ENCODE measurements at regions not wholly inside any gene's neighbourhood (a gene's known extent, or its start where the extent isn't known, plus 50 kb on each side); places are given as distances from the start of the nearest gene placed in this dataset.

- no peak overlapping the region for H3K4me3 ChIP-seq (ENCODE audit: low read depth, low read length)
- H3K9me3 ChIP-seq (ENCODE audit: control insufficient read depth, insufficient read depth, low read depth, low read length) = no peaks in the 10 kb centered on the region
- no peaks in the 10 kb centered on the region for H3K36me3 ChIP-seq (ENCODE audit: control insufficient read depth, insufficient read depth, low read length)
- no peak overlapping the region for H3K27ac ChIP-seq (ENCODE audit: low read depth, low read length)
- no peak overlapping the region for H3K9ac ChIP-seq (ENCODE audit: low read length)
- peaks cover 18% of the 10 kb centered on the region for H3K27me3 ChIP-seq (ENCODE audit: control insufficient read depth, insufficient read depth, low read length)
- H3K4me1 ChIP-seq (ENCODE audit: control insufficient read depth, insufficient read depth, low read length) = peaks cover 26% of the 10 kb centered on the region
These were observed 179.4 kb downstream of the OPA1 start for GRCh38 chr3:193772422-193772763.

- Histone ChIP-seq H3K9ac (ENCODE audit: low read length) (no peak overlapping the region), H3K27me3 (ENCODE audit: control insufficient read depth, insufficient read depth, low read length) (peaks cover 18% of the 10 kb centered on the region), H3K9me3 (ENCODE audit: control insufficient read depth, insufficient read depth, low read depth, low read length) (no peaks in the 10 kb centered on the region), H3K4me1 (ENCODE audit: control insufficient read depth, insufficient read depth, low read length) (peaks cover 29% of the 10 kb centered on the region), H3K36me3 (ENCODE audit: control insufficient read depth, insufficient read depth, low read length) (no peaks in the 10 kb centered on the region), H3K4me3 (ENCODE audit: low read depth, low read length) (no peak overlapping the region), H3K27ac (ENCODE audit: low read depth, low read length) (no peak overlapping the region)
These were observed 180.5 kb downstream of the OPA1 start for GRCh38 chr3:193773266-193774220.

GRCh38 chr3:193774272-193774915 is 181.4 kb downstream of the OPA1 start:
- peaks cover 23% of the 10 kb centered on the region for H3K27me3 ChIP-seq (ENCODE audit: control insufficient read depth, insufficient read depth, low read length)
- no peak overlapping the region for H3K27ac ChIP-seq (ENCODE audit: low read depth, low read length)
- no peak overlapping the region for H3K4me3 ChIP-seq (ENCODE audit: low read depth, low read length)
- no peaks in the 10 kb centered on the region for H3K36me3 ChIP-seq (ENCODE audit: control insufficient read depth, insufficient read depth, low read length)
- H3K9ac ChIP-seq (ENCODE audit: low read length) = no peak overlapping the region
- no peaks in the 10 kb centered on the region for H3K9me3 ChIP-seq (ENCODE audit: control insufficient read depth, insufficient read depth, low read depth, low read length)
- peaks cover 30% of the 10 kb centered on the region for H3K4me1 ChIP-seq (ENCODE audit: control insufficient read depth, insufficient read depth, low read length)

GRCh38 chr3:193774916-193775285 is 181.9 kb downstream of the OPA1 start:
- Histone ChIP-seq H3K27ac (ENCODE audit: low read depth, low read length) (no peak overlapping the region), H3K4me3 (ENCODE audit: low read depth, low read length) (no peak overlapping the region), H3K27me3 (ENCODE audit: control insufficient read depth, insufficient read depth, low read length) (peaks cover 27% of the 10 kb centered on the region), H3K4me1 (ENCODE audit: control insufficient read depth, insufficient read depth, low read length) (peaks cover 35% of the 10 kb centered on the region), H3K36me3 (ENCODE audit: control insufficient read depth, insufficient read depth, low read length) (no peaks in the 10 kb centered on the region), H3K9me3 (ENCODE audit: control insufficient read depth, insufficient read depth, low read depth, low read length) (no peaks in the 10 kb centered on the region), H3K9ac (ENCODE audit: low read length) (no peak overlapping the region)

- no peaks in the 10 kb centered on the region for H3K9me3 ChIP-seq (ENCODE audit: control insufficient read depth, insufficient read depth, low read depth, low read length)
- H3K9ac ChIP-seq (ENCODE audit: low read length) = no peak overlapping the region
- H3K27me3 ChIP-seq (ENCODE audit: control insufficient read depth, insufficient read depth, low read length) = peaks cover 27% of the 10 kb centered on the region
- H3K4me3 ChIP-seq (ENCODE audit: low read depth, low read length) = no peak overlapping the region
- peaks cover 41% of the 10 kb centered on the region for H3K4me1 ChIP-seq (ENCODE audit: control insufficient read depth, insufficient read depth, low read length)
- H3K27ac ChIP-seq (ENCODE audit: low read depth, low read length) = no peak overlapping the region
- H3K36me3 ChIP-seq (ENCODE audit: control insufficient read depth, insufficient read depth, low read length) = no peaks in the 10 kb centered on the region
These were observed 182.5 kb downstream of the OPA1 start for GRCh38 chr3:193775421-193776077.

DNA sequence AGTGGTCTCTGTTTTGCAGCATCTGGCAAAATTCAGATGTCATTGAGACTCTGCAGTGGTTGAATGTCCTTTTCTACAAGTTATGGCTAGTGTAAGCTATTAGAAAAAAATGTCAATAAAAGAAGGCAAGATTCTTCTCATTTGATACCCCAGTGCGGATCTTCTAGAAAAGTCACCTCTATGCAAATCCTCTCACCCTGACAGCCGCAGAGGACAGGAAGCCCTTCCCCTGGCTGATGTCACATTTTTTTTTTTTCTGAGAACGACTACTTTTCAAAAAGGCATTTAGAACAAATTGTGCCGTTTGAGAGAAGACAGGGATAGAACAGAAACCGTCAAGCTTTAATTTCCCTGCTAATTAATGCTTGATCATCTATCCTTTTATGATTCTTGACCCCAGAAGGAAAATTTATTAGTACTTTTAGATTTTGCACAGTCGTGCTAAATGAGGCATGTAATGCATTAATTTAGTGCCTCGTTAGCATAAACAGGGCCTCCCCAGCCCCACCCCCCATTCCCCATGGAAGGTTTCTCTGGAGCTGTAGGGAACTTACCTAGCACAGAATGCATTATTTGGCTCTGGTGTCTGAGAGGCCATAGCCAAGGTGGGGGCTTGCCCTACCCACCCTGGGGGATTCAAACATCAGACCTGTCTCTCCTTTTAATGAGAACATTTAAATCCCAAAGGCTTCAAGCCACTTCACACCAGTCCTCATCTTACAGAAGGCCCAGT is 183.8 kb downstream of the OPA1 start:
- Histone ChIP-seq H3K36me3 (ENCODE audit: control insufficient read depth, insufficient read depth, low read length) (no peaks in the 10 kb centered on the region), H3K9me3 (ENCODE audit: control insufficient read depth, insufficient read depth, low read depth, low read length) (no peaks in the 10 kb centered on the region), H3K27ac (ENCODE audit: low read depth, low read length) (no peak overlapping the region), H3K4me1 (ENCODE audit: control insufficient read depth, insufficient read depth, low read length) (peaks cover 48% of the 10 kb centered on the region), H3K27me3 (ENCODE audit: control insufficient read depth, insufficient read depth, low read length) (peaks cover 27% of the 10 kb centered on the region), H3K4me3 (ENCODE audit: low read depth, low read length) (no peak overlapping the region), H3K9ac (ENCODE audit: low read length) (no peak overlapping the region)

DNA sequence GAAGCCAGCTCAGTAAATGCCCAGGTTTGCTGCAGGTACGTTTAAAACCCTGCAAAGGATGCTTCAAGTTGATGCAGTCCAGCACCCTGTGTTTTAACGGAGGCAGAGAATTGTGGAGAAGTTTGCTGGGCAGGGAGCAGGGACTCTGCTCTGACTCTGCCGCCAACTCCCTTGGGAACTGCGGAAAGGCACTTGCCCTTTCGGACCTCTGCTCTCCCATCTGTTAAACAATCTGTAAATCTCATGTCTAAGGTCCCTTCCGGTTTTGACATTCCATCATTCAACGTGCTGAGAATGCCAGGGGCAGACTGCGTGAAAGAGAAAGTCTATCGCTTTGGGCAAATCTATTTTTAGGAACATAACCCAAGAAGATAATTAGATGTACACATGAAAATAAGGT is 184.5 kb downstream of the OPA1 start:
- Histone ChIP-seq H3K9me3 (ENCODE audit: control insufficient read depth, insufficient read depth, low read depth, low read length) (no peaks in the 10 kb centered on the region), H3K4me1 (ENCODE audit: control insufficient read depth, insufficient read depth, low read length) (peaks cover 56% of the 10 kb centered on the region), H3K4me3 (ENCODE audit: low read depth, low read length) (no peak overlapping the region), H3K36me3 (ENCODE audit: control insufficient read depth, insufficient read depth, low read length) (no peaks in the 10 kb centered on the region), H3K27me3 (ENCODE audit: control insufficient read depth, insufficient read depth, low read length) (peaks cover 27% of the 10 kb centered on the region), H3K27ac (ENCODE audit: low read depth, low read length) (no peak overlapping the region), H3K9ac (ENCODE audit: low read length) (no peak overlapping the region)

DNA sequence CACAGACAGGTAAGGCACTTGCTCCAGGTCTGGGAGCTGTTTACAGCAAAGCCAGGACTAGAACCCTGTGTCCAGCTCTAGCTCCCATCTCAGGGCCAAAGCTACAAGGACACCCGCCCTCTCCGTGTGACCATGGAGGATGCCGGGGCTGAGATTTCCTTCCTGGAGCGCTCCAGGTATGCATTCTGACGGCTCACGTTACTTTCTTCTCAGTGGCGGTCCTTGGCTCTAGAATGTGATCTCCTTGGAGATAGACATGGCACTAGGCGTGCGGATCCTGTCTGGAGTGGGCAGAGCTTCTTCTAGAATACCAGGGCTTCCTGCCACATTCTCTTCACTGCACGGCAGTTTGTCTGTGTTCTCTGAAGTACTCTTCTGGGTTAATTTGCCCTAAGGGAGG is 185.7 kb downstream of the OPA1 start:
- H3K36me3 ChIP-seq (ENCODE audit: control insufficient read depth, insufficient read depth, low read length) = no peaks in the 10 kb centered on the region
- H3K27ac ChIP-seq (ENCODE audit: low read depth, low read length) = no peak overlapping the region
- peaks cover 66% of the 10 kb centered on the region for H3K4me1 ChIP-seq (ENCODE audit: control insufficient read depth, insufficient read depth, low read length)
- peaks cover 29% of the 10 kb centered on the region for H3K27me3 ChIP-seq (ENCODE audit: control insufficient read depth, insufficient read depth, low read length)
- H3K4me3 ChIP-seq (ENCODE audit: low read depth, low read length) = no peak overlapping the region
- H3K9me3 ChIP-seq (ENCODE audit: control insufficient read depth, insufficient read depth, low read depth, low read length) = no peaks in the 10 kb centered on the region
- H3K9ac ChIP-seq (ENCODE audit: low read length) = no peak overlapping the region

GRCh38 chr3:193779933-193780332 is 186.9 kb downstream of the OPA1 start:
- Histone ChIP-seq H3K27ac (ENCODE audit: low read depth, low read length) (no peak overlapping the region), H3K36me3 (ENCODE audit: control insufficient read depth, insufficient read depth, low read length) (no peaks in the 10 kb centered on the region), H3K27me3 (ENCODE audit: control insufficient read depth, insufficient read depth, low read length) (peaks cover 17% of the 10 kb centered on the region; the same call in 1 of the 2 replicates), H3K9ac (ENCODE audit: low read length) (no peak overlapping the region), H3K4me1 (ENCODE audit: control insufficient read depth, insufficient read depth, low read length) (peaks cover 66% of the 10 kb centered on the region), H3K9me3 (ENCODE audit: control insufficient read depth, insufficient read depth, low read depth, low read length) (no peaks in the 10 kb centered on the region), H3K4me3 (ENCODE audit: low read depth, low read length) (no peak overlapping the region)

- H3K27me3 ChIP-seq (ENCODE audit: control insufficient read depth, insufficient read depth, low read length) = peaks cover 17% of the 10 kb centered on the region; the same call in 1 of the 2 replicates
- H3K27ac ChIP-seq (ENCODE audit: low read depth, low read length) = no peak overlapping the region
These were observed 187.4 kb downstream of the OPA1 start for GRCh38 chr3:193780397-193780796.

More at GRCh38 chr3:193780397-193780796, 187.4 kb downstream of the OPA1 start:
- Histone ChIP-seq H3K9me3 (ENCODE audit: control insufficient read depth, insufficient read depth, low read depth, low read length) (no peaks in the 10 kb centered on the region), H3K36me3 (ENCODE audit: control insufficient read depth, insufficient read depth, low read length) (no peaks in the 10 kb centered on the region), H3K4me1 (ENCODE audit: control insufficient read depth, insufficient read depth, low read length) (peaks cover 62% of the 10 kb centered on the region), H3K9ac (ENCODE audit: low read length) (no peak overlapping the region), H3K4me3 (ENCODE audit: low read depth, low read length) (no peak overlapping the region)
